PC-9 (cell line): ENCODE measurements at regions not wholly inside any gene's neighbourhood (a gene's known extent, or its start where the extent isn't known, plus 50 kb on each side); places are given as distances from the start of the nearest gene placed in this dataset.

Experiments
- BruUV-seq: library from RNA; stranded (reverse); fragments of 400-500 nt; replicated peaks from 2 replicates; lab custom pipeline; 2021; lab: Mats Ljungman, UMichigan
- CTCF ChIA-PET: fragments of 300-600 bp; sonication (Branson Sonifier 250); formaldehyde crosslinking; loops from one replicate; lab custom pipeline; 2022; ENCODE audit warnings: antibody characterized with exemption; lab: Charles Lee
- POLR2A ChIA-PET: fragments of 300-600 bp; sonication (Branson Sonifier 250); formaldehyde crosslinking; loops from one replicate; lab custom pipeline; 2022; ENCODE audit warnings: antibody characterized with exemption; ENCODE audit not compliant: unreplicated experiment; lab: Charles Lee
- DNase-seq, 2 experiments: peaks; one replicate each; pipeline versions ENCODE4 v3.0.0 to v3.0.0-alpha.2; 2015 to 2022; ENCODE audit warnings: mixed read lengths in 1 of 2
- H2AFZ ChIP-seq: fragments of 200-600 bp; sonication (generic); 2 replicates; pipeline ENCODE4 v1.8.1; 2017; ENCODE audit warnings: antibody characterized with exemption
- H3F3A ChIP-seq: fragments of 200-600 bp; sonication (generic); 2 replicates; pipeline ENCODE4 v1.8.1; 2017; ENCODE audit warnings: antibody characterized with exemption, mild to moderate bottlenecking, low read depth; ENCODE audit not compliant: insufficient read depth
- H3K27ac ChIP-seq: fragments of 200-600 bp; sonication (generic); 2 replicates; pipeline ENCODE4 v1.6.1; 2016; ENCODE audit warnings: mixed run types
- H3K27me3 ChIP-seq: fragments of 200-600 bp; sonication (generic); 2 replicates; pipeline ENCODE4 v1.6.1; 2016; ENCODE audit warnings: low read depth, mixed run types; ENCODE audit not compliant: insufficient read depth
- H3K36me3 ChIP-seq: fragments of 200-600 bp; sonication (generic); 2 replicates; pipeline ENCODE4 v1.6.1; 2016; ENCODE audit warnings: low read depth, mixed run types
- H3K4me1 ChIP-seq: fragments of 200-600 bp; sonication (generic); replicated peaks from 2 replicates; pipeline ENCODE4 v1.6.1; 2016; ENCODE audit warnings: mixed run types; ENCODE audit not compliant: insufficient read depth
- H3K4me2 ChIP-seq: fragments of 200-600 bp; sonication (generic); 2 replicates; pipeline ENCODE4 v1.6.1; 2017; ENCODE audit warnings: mixed run types
- H3K4me3 ChIP-seq: fragments of 200-600 bp; sonication (generic); 2 replicates; pipeline ENCODE4 v1.6.1; 2016; ENCODE audit warnings: mixed run types
- H3K79me2 ChIP-seq: fragments of 200-600 bp; sonication (generic); 2 replicates; pipeline ENCODE4 v1.6.1; 2017; ENCODE audit warnings: low read depth, mixed run types
- H3K9me2 ChIP-seq: fragments of 200-600 bp; sonication (generic); 2 replicates; pipeline ENCODE4 v1.8.1; 2017; ENCODE audit warnings: mild to moderate bottlenecking; ENCODE audit not compliant: insufficient read depth
- H3K9me3 ChIP-seq: fragments of 200-600 bp; sonication (generic); 2 replicates; pipeline ENCODE4 v1.8.1; 2016; ENCODE audit warnings: low read depth; ENCODE audit not compliant: insufficient read depth
- H4K20me1 ChIP-seq: fragments of 200-600 bp; sonication (generic); 2 replicates; pipeline ENCODE4 v1.8.1; 2017; ENCODE audit not compliant: insufficient read depth
- EZH2 ChIP-seq: fragments of 200-600 bp; sonication (generic); IDR thresholded peaks from 2 replicates; pipeline ENCODE4 v1.8.0; 2017; ENCODE audit warnings: antibody characterized with exemption, low read depth
- intact Hi-C: fragments of 100-400 bp; cut with micrococcal nuclease; formaldehyde crosslinking; loops from one replicate; pipeline ENCODE4 v1.10.0; 2022; ENCODE audit not compliant: unreplicated experiment
- TF ChIP-seq, protein P1 (sequence below): fragments of 200-600 bp; sonication (generic); conservative IDR thresholded peaks from 2 replicates; pipeline ENCODE4 v1.6.1; 2017; ENCODE audit warnings: mixed run types, antibody characterized with exemption, mild to moderate bottlenecking, moderate library complexity

DNA sequence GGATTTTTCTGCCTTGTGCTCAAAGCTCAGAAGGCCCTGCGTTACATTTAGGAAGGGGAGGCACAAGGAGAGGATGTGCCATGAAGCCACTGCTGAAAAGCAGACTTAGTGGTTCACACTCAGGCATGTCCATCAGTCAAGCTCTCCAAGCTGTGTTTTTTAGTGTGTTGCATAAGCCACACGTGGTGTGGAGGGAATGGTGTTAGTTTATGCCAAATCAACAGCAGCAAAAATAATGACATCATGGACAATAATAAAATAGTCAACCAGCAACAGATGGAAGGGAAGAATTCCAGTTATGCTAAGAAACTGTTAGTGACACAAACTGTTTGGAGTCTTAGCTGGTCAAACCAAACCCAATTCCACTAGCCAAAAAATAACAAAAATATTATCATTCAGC, 438.3 kb downstream of the NPIPA7 start:
- intact Hi-C loops: no loop called here
- CTCF ChIA-PET: no interaction called here
- H3K27ac ChIP-seq: no peak overlapping the region
- H3K79me2 ChIP-seq: no peaks in the 10 kb centered on the region
- no peak overlapping the region for H3K4me3 ChIP-seq
- H3K9me3 ChIP-seq: no peaks in the 10 kb centered on the region
- no peak for DNase-seq
- H3K9me2 ChIP-seq: no peaks in the 10 kb centered on the region
- no peak overlapping the region for H3K4me2 ChIP-seq
- no peaks in the 10 kb centered on the region for H4K20me1 ChIP-seq
- no peaks in the 10 kb centered on the region for H3K27me3 ChIP-seq
- no peaks in the 10 kb centered on the region for H3F3A ChIP-seq
- no peaks in the 10 kb centered on the region for H3K36me3 ChIP-seq
- no peak for TF ChIP-seq EZH2
- TF ChIP-seq, protein P1, sequence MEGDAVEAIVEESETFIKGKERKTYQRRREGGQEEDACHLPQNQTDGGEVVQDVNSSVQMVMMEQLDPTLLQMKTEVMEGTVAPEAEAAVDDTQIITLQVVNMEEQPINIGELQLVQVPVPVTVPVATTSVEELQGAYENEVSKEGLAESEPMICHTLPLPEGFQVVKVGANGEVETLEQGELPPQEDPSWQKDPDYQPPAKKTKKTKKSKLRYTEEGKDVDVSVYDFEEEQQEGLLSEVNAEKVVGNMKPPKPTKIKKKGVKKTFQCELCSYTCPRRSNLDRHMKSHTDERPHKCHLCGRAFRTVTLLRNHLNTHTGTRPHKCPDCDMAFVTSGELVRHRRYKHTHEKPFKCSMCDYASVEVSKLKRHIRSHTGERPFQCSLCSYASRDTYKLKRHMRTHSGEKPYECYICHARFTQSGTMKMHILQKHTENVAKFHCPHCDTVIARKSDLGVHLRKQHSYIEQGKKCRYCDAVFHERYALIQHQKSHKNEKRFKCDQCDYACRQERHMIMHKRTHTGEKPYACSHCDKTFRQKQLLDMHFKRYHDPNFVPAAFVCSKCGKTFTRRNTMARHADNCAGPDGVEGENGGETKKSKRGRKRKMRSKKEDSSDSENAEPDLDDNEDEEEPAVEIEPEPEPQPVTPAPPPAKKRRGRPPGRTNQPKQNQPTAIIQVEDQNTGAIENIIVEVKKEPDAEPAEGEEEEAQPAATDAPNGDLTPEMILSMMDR: no peak
- BruUV-seq: no TSS peak
- no peaks in the 10 kb centered on the region for H3K4me1 ChIP-seq
- H2AFZ ChIP-seq: no peak overlapping the region
- POLR2A ChIA-PET: no interaction called here

DNA sequence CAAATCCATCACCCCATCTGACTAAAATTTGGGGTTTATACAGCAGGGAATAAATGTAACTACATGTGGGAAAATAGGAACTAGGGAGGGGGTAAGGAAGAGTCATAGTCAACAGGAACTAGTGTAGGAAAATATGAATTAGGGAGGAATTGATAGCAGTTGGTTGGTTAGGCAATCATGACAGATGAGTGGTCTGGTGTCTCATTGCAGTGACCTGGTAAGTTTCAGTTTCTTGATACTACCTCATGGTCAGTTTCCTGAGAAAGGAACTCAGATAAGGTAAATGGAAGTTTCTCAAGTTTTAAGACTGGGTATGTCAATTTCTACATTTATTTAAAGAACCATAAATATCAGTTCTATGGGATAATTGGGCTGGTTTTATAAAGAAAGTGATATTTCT, 442.3 kb downstream of the NPIPA7 start:
- POLR2A ChIA-PET: no interaction called here
- no TSS peak for BruUV-seq

DNA sequence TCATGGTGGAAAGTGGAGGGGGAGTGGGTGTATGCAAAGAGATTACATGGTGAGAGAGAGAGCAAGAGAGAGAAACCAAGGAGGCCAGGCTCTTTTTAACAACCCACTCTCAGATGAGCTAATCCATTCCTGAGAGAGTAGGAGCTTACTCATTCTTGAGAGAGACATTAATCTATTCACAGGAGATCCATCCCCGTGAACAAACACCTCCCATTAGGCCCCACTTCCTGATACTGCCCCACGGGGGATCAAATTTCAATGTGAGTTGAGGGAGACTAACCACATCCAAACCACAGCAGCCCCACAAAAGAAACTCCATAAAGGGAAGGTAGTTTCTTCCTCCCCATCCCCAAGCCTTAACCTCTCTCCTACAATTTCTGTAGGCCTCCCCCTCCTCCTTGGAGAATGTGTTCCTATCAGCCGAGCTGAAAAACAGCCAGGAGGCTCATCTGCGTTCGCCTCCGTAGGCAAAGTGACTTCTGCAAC, 450.0 kb downstream of the NPIPA7 start:
- H2AFZ ChIP-seq: no peak overlapping the region
- ChIA-PET POLR2A (no interaction called here), CTCF (interaction anchor here (0.6 kb wide), 1 partner anchor 530 kb away, joined by 8 read pairs; no protein-coding TSS in a partner anchor)
- no peaks in the 10 kb centered on the region for H3K27me3 ChIP-seq
- no peaks in the 10 kb centered on the region for H3K36me3 ChIP-seq
- H3K9me3 ChIP-seq: no peaks in the 10 kb centered on the region
- DNase-seq: no peak
- no peak overlapping the region for H3K4me3 ChIP-seq
- no peaks in the 10 kb centered on the region for H3K9me2 ChIP-seq
- H4K20me1 ChIP-seq: no peaks in the 10 kb centered on the region
- intact Hi-C loops: no loop called here
- no peaks in the 10 kb centered on the region for H3K79me2 ChIP-seq
- no peak overlapping the region for H3K4me2 ChIP-seq
- H3F3A ChIP-seq: no peaks in the 10 kb centered on the region
- no peaks in the 10 kb centered on the region for H3K4me1 ChIP-seq
- BruUV-seq: no TSS peak
- H3K27ac ChIP-seq: no peak overlapping the region
- TF ChIP-seq EZH2: no peak
- TF ChIP-seq, protein P1: no peak

More for the DNA sequence above, 442.3 kb downstream of the NPIPA7 start:
- Histone ChIP-seq H3K79me2 (no peaks in the 10 kb centered on the region), H3K4me3 (no peak overlapping the region), H3K27me3 (no peaks in the 10 kb centered on the region), H4K20me1 (no peaks in the 10 kb centered on the region), H3K9me2 (no peaks in the 10 kb centered on the region), H3K36me3 (no peaks in the 10 kb centered on the region), H3K4me2 (no peak overlapping the region), H3K4me1 (no peaks in the 10 kb centered on the region), H3K9me3 (no peaks in the 10 kb centered on the region), H3K27ac (no peak overlapping the region), H3F3A (no peaks in the 10 kb centered on the region), H2AFZ (no peak overlapping the region)
- CTCF ChIA-PET: no interaction called here
- no peak for DNase-seq
- TF ChIP-seq, protein P1: no peak
- no peak for TF ChIP-seq EZH2
- intact Hi-C loops: no loop called here
